GM23248 (cell line): ENCODE measurements at regions not wholly inside any gene's neighbourhood (a gene's known extent, or its start where the extent isn't known, plus 50 kb on each side); places are given as distances from the start of the nearest gene placed in this dataset.

Experiments
- DNase-seq: peaks from one replicate; pipeline ENCODE4 v3.0.0-alpha.2; 2015
- H2AFZ ChIP-seq: fragments of 200-600 bp; sonication (generic); 2 replicates; pipeline ENCODE4 v1.6.1; 2016; ENCODE audit warnings: antibody characterized with exemption
- H3F3A ChIP-seq: fragments of 200-600 bp; sonication (generic); 2 replicates; pipeline ENCODE4 v1.6.1; 2016; ENCODE audit warnings: mild to moderate bottlenecking, antibody characterized with exemption, mixed run types; ENCODE audit not compliant: insufficient read depth
- H3K27ac ChIP-seq: fragments of 200-600 bp; sonication (generic); 2 replicates; pipeline ENCODE4 v1.5.1; 2016; ENCODE audit warnings: mild to moderate bottlenecking
- H3K27me3 ChIP-seq: fragments of 200-600 bp; sonication (generic); replicated peaks from 2 replicates; pipeline ENCODE4 v1.6.1; 2016; ENCODE audit warnings: mild to moderate bottlenecking; ENCODE audit not compliant: insufficient read depth
- H3K36me3 ChIP-seq: fragments of 200-600 bp; sonication (generic); 2 replicates; pipeline ENCODE4 v1.6.1; 2016; ENCODE audit warnings: low read depth, mild to moderate bottlenecking
- H3K4me1 ChIP-seq: fragments of 200-600 bp; sonication (generic); 2 replicates; pipeline ENCODE4 v1.6.1; 2016; ENCODE audit warnings: mild to moderate bottlenecking; ENCODE audit not compliant: insufficient read depth
- H3K4me2 ChIP-seq: fragments of 200-600 bp; sonication (generic); one replicate; pipeline ENCODE4 v1.6.1; 2016; ENCODE audit warnings: mild to moderate bottlenecking; ENCODE audit not compliant: unreplicated experiment
- H3K4me3 ChIP-seq: fragments of 200-600 bp; sonication (generic); 2 replicates; pipeline ENCODE4 v1.5.1; 2016; ENCODE audit warnings: mild to moderate bottlenecking
- H3K79me2 ChIP-seq: fragments of 200-600 bp; sonication (generic); 2 replicates; pipeline ENCODE4 v1.6.1; 2016; ENCODE audit warnings: mild to moderate bottlenecking; ENCODE audit not compliant: insufficient read depth
- H3K9ac ChIP-seq: fragments of 200-600 bp; sonication (generic); 2 replicates; pipeline ENCODE4 v1.6.1; 2016; ENCODE audit warnings: mild to moderate bottlenecking
- H3K9me2 ChIP-seq: fragments of 200-600 bp; sonication (generic); 2 replicates; pipeline ENCODE4 v1.6.1; 2016; ENCODE audit warnings: mixed run types, mild to moderate bottlenecking, moderate library complexity; ENCODE audit not compliant: insufficient read depth
- H3K9me3 ChIP-seq: fragments of 200-600 bp; sonication (generic); one replicate; pipeline ENCODE4 v1.6.1; 2017; ENCODE audit warnings: low read depth
- H4K20me1 ChIP-seq: fragments of 200-600 bp; sonication (generic); 2 replicates; pipeline ENCODE4 v1.6.0; 2016; ENCODE audit not compliant: insufficient read depth
- EZH2 ChIP-seq: fragments of 200-600 bp; sonication (generic); IDR thresholded peaks from 2 replicates; pipeline ENCODE4 v1.6.1; 2018; ENCODE audit warnings: antibody characterized with exemption, mild to moderate bottlenecking; ENCODE audit not compliant: insufficient read depth, poor library complexity, severe bottlenecking
- EZH2phosphoT487 ChIP-seq: fragments of 200-600 bp; sonication (generic); IDR thresholded peaks from 2 replicates; pipeline ENCODE4 v1.6.1; 2018; ENCODE audit warnings: antibody characterized with exemption, moderate library complexity, mild to moderate bottlenecking, low read depth; ENCODE audit not compliant: insufficient read depth
- WGBS, 2 experiments: methylation state at CpG; one replicate each; pipeline ENCODE4 v1.1.6; 2015 to 2017; ENCODE audit warnings: low lambda C conversion rate in 2 of 2, low coverage in 1 of 2; ENCODE audit errors: missing lambda C conversion rate in 2 of 2; 5-methylcytosine and 5-hydroxymethylcytosine counted together
- in situ Hi-C: fragments of 300-500 bp; cut with MboI; formaldehyde crosslinking; loops from 2 replicates; pipeline ENCODE4 v1.15.0; 2020

- H2AFZ ChIP-seq, result no peak overlapping the region
- H3K79me2 ChIP-seq, result no peaks in the 10 kb centered on the region
- in situ Hi-C loops, result no loop called here
- H3K27me3 ChIP-seq, result no peaks in the 10 kb centered on the region; the same call in 1 of the 2 replicates
- H3K27ac ChIP-seq, result no peak overlapping the region
- TF ChIP-seq EZH2phosphoT487 (no peak), EZH2 (no peak)
- H3F3A ChIP-seq, result no peaks in the 10 kb centered on the region
- H3K36me3 ChIP-seq, result no peaks in the 10 kb centered on the region
- H3K9ac ChIP-seq, result no peak overlapping the region
- WGBS, 2 experiments, result 35 to 38% methylated on average over 12 of the region's 12 CpGs
- H4K20me1 ChIP-seq, result no peaks in the 10 kb centered on the region
- H3K4me3 ChIP-seq, result no peak overlapping the region
- H3K9me2 ChIP-seq, result no peaks in the 10 kb centered on the region
- no peak overlapping the region for H3K4me2 ChIP-seq
- DNase-seq, result no peak
- no peaks in the 10 kb centered on the region for H3K9me3 ChIP-seq
- no peaks in the 10 kb centered on the region for H3K4me1 ChIP-seq
Observed at GRCh38 chr20:48092596-48093280, 307.5 kb upstream of the SULF2 start.

- no peak overlapping the region for H3K4me2 ChIP-seq
- no peaks in the 10 kb centered on the region for H3K9me2 ChIP-seq
- no peaks in the 10 kb centered on the region; the same call in 1 of the 2 replicates for H3K27me3 ChIP-seq
- in situ Hi-C loops, result no loop called here
- no peaks in the 10 kb centered on the region for H3K36me3 ChIP-seq
- no peaks in the 10 kb centered on the region for H3F3A ChIP-seq
- no peak overlapping the region for H3K9ac ChIP-seq
- H3K79me2 ChIP-seq, result no peaks in the 10 kb centered on the region
- 27 to 38% methylated on average over 7 of the region's 7 CpGs for WGBS, 2 experiments
- H2AFZ ChIP-seq, result no peak overlapping the region
- no peaks in the 10 kb centered on the region for H4K20me1 ChIP-seq
- no peaks in the 10 kb centered on the region for H3K4me1 ChIP-seq
- no peak for TF ChIP-seq EZH2
- DNase-seq, result no peak
- H3K9me3 ChIP-seq, result no peaks in the 10 kb centered on the region
- no peak overlapping the region for H3K4me3 ChIP-seq
- no peak overlapping the region for H3K27ac ChIP-seq
Observed at GRCh38 chr20:48090784-48091183, 305.5 kb upstream of the SULF2 start.

- Histone ChIP-seq H3K79me2 (no peaks in the 10 kb centered on the region), H4K20me1 (no peaks in the 10 kb centered on the region), H3K9me3 (no peaks in the 10 kb centered on the region), H3K4me2 (no peak overlapping the region), H3K27ac (no peak overlapping the region), H3K9me2 (no peaks in the 10 kb centered on the region), H3K9ac (no peak overlapping the region), H3K27me3 (no peaks in the 10 kb centered on the region; the same call in 1 of the 2 replicates), H3K4me3 (no peak overlapping the region), H2AFZ (no peak overlapping the region), H3F3A (no peaks in the 10 kb centered on the region), H3K36me3 (no peaks in the 10 kb centered on the region), H3K4me1 (no peaks in the 10 kb centered on the region)
- in situ Hi-C loops, result no loop called here
- DNase-seq, result no peak
- TF ChIP-seq EZH2phosphoT487, result no peak
- TF ChIP-seq EZH2, result no peak
- 45 to 56% methylated on average over 2 of the region's 2 CpGs for WGBS, 2 experiments
Observed at GRCh38 chr20:48090314-48090713, 305.0 kb upstream of the SULF2 start.

- Histone ChIP-seq H3K36me3 (no peaks in the 10 kb centered on the region), H3K4me1 (no peaks in the 10 kb centered on the region), H3F3A (no peaks in the 10 kb centered on the region), H2AFZ (no peak overlapping the region), H3K27ac (no peak overlapping the region), H3K9me3 (no peaks in the 10 kb centered on the region), H3K27me3 (peaks cover 10% of the 10 kb centered on the region; the same call in 1 of the 2 replicates), H4K20me1 (no peaks in the 10 kb centered on the region), H3K4me3 (no peak overlapping the region), H3K79me2 (no peaks in the 10 kb centered on the region), H3K9ac (no peak overlapping the region), H3K9me2 (no peaks in the 10 kb centered on the region), H3K4me2 (no peak overlapping the region)
- TF ChIP-seq EZH2phosphoT487 (no peak), EZH2 (no peak)
- no peak for DNase-seq
- in situ Hi-C loops, result no loop called here
- WGBS, 2 experiments, result 40 to 47% methylated on average over 2 of the region's 2 CpGs
Observed at GRCh38 chr20:48080583-48080982, 295.3 kb upstream of the SULF2 start.

- peaks cover 10% of the 10 kb centered on the region; the same call in 1 of the 2 replicates for H3K27me3 ChIP-seq
- H3K9ac ChIP-seq, result no peak overlapping the region
- WGBS, 2 experiments, result 41 to 43% methylated on average over 5 of the region's 5 CpGs
- H2AFZ ChIP-seq, result no peak overlapping the region
- DNase-seq, result no peak
- no peaks in the 10 kb centered on the region for H3K36me3 ChIP-seq
- H4K20me1 ChIP-seq, result no peaks in the 10 kb centered on the region
- H3K4me3 ChIP-seq, result no peak overlapping the region
- no peaks in the 10 kb centered on the region for H3K9me2 ChIP-seq
- no peaks in the 10 kb centered on the region for H3K9me3 ChIP-seq
- H3K4me2 ChIP-seq, result no peak overlapping the region
- TF ChIP-seq EZH2, result no peak
- no peak for TF ChIP-seq EZH2phosphoT487
- H3K4me1 ChIP-seq, result no peaks in the 10 kb centered on the region
- H3K27ac ChIP-seq, result no peak overlapping the region
- no peaks in the 10 kb centered on the region for H3K79me2 ChIP-seq
- in situ Hi-C loops, result no loop called here
- H3F3A ChIP-seq, result no peaks in the 10 kb centered on the region
Observed at GRCh38 chr20:48079028-48079427, 293.7 kb upstream of the SULF2 start.
